Karpas-422 (cell line): ENCODE measurements at regions not wholly inside any gene's neighbourhood (a gene's known extent, or its start where the extent isn't known, plus 50 kb on each side); places are given as distances from the start of the nearest gene placed in this dataset.

Source experiments
- DNase-seq: peaks from one replicate; pipeline ENCODE4 v3.0.0-alpha.2; 2015
- H2AFZ ChIP-seq: fragments of 200-600 bp; sonication (generic); 2 replicates; pipeline ENCODE4 v1.6.1; 2014; ENCODE audit warnings: antibody characterized with exemption, low read length, mixed read lengths
- H3K27ac ChIP-seq: fragments of 200-600 bp; sonication (generic); 2 replicates; pipeline ENCODE4 v1.5.1; 2014; ENCODE audit warnings: mild to moderate bottlenecking, low read length, moderate library complexity
- H3K27me3 ChIP-seq: fragments of 200-600 bp; sonication (generic); 2 replicates; pipeline ENCODE4 v1.6.1; 2014; ENCODE audit warnings: low read length, mixed read lengths
- H3K36me3 ChIP-seq: fragments of 200-600 bp; sonication (generic); 2 replicates; pipeline ENCODE4 v1.6.1; 2014; ENCODE audit warnings: low read length, mixed read lengths; ENCODE audit not compliant: insufficient read depth
- H3K4me1 ChIP-seq: fragments of 200-600 bp; sonication (generic); 2 replicates; pipeline ENCODE4 v1.6.1; 2014; ENCODE audit warnings: mild to moderate bottlenecking, low read length, mixed read lengths
- H3K4me2 ChIP-seq: fragments of 200-600 bp; sonication (generic); 2 replicates; pipeline ENCODE4 v1.6.1; 2014; ENCODE audit warnings: low read length, low read depth, mild to moderate bottlenecking; ENCODE audit not compliant: poor library complexity, severe bottlenecking
- H3K4me3 ChIP-seq: fragments of 200-600 bp; sonication (generic); 2 replicates; pipeline ENCODE4 v1.5.1; 2014; ENCODE audit warnings: mild to moderate bottlenecking, antibody characterized with exemption, low read length, mixed read lengths
- H3K79me2 ChIP-seq: fragments of 200-600 bp; sonication (generic); 2 replicates; pipeline ENCODE4 v1.6.1; 2014; ENCODE audit warnings: mild to moderate bottlenecking, low read length, mixed read lengths
- H3K9ac ChIP-seq: fragments of 200-600 bp; sonication (generic); 2 replicates; pipeline ENCODE4 v1.6.0; 2014; ENCODE audit warnings: low read length
- H3K9me2 ChIP-seq: fragments of 200-600 bp; sonication (generic), shearing (Covaris generic); replicated peaks from 2 replicates; pipeline ENCODE4 v1.6.0; 2014; ENCODE audit warnings: mild to moderate bottlenecking, low read length, moderate library complexity; ENCODE audit not compliant: insufficient read depth
- H3K9me3 ChIP-seq: fragments of 300-700, 200-600 bp; sonication (generic); 2 replicates; pipeline ENCODE4 v1.6.1; 2014; ENCODE audit warnings: low read length, mixed read lengths
- H4K20me1 ChIP-seq: fragments of 200-600 bp; sonication (generic); 2 replicates; pipeline ENCODE4 v1.6.1; 2014; ENCODE audit warnings: mild to moderate bottlenecking, antibody characterized with exemption, low read length, low read depth; ENCODE audit not compliant: insufficient read depth

DNA sequence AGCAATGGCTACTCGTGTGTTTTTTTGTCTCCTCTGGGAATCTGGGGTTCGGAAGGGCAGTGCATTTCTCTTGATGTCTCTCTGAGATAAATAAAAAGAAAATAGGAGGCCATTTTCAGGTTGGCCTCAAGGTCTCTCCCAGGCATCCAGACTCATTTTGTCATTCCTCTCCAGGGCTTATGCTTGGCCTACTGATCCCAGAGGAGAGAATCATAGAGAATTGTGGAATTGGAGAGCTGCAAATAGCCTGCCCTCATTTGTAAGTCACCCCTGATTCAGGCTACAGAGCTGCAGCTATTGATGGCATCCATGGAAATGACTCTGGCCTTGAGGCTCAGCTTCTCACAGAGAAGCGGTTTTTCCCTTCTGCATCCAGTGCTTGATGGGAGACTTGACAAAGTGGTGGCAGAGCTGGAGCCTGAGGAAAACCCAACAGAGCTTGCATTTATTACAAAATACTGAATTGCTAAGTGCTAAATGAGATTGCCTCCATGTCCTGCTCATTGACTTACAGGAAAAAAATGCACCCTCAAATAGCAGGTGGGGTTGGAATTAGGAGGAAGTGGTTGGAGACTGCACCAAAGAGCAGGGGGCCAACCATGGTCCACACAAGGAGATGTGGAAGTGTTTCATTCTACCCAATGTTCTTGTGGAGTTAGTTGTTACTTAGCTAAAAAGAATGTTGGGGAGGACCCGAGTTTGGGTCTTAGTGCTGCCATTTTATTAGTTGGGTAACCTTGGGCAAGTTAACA, 140.4 kb downstream of the S1PR1 start:
- Histone ChIP-seq H3K4me1 (peaks cover 31% of the 10 kb centered on the region), H4K20me1 (no peaks in the 10 kb centered on the region), H3K4me2 (no peak overlapping the region), H3K27ac (no peak overlapping the region), H3K9me2 (no peaks in the 10 kb centered on the region), H3K9me3 (no peaks in the 10 kb centered on the region; the same call in 1 of the 2 replicates), H3K27me3 (no peaks in the 10 kb centered on the region), H3K36me3 (peaks cover 4% of the 10 kb centered on the region; the same call in 1 of the 2 replicates), H3K79me2 (no peaks in the 10 kb centered on the region), H2AFZ (0 out of 2 replicates have a peak overlapping the region, but pooled peaks have one; percentile 4), H3K4me3 (no peak overlapping the region), H3K9ac (no peak overlapping the region)
- DNase-seq, result no peak

DNA sequence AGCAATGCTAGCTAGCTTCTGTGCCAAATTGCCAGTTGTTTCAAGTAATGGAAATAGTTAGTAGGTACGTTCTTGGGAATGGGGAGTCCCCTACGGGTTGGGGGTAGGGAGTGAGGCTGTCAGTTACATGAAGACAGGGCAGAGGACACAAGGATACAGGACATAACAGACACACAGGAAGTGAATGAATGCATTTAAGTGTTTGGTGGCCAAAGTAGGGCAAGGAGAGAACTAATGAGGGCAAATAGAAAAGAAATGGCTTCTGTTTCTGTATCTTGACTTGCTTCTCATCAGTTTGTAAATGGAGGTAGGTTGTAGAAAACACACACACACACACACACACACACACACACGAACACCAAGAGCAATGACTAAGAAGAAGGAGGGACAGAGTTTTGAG, 142.2 kb downstream of the S1PR1 start:
- Histone ChIP-seq H3K36me3 (peaks cover 4% of the 10 kb centered on the region; the same call in 1 of the 2 replicates), H3K9me3 (no peaks in the 10 kb centered on the region; the same call in 1 of the 2 replicates), H3K27ac (peak overlapping the region; percentile 63; the same call in 1 of the 2 replicates), H4K20me1 (no peaks in the 10 kb centered on the region), H3K4me2 (no peak overlapping the region), H3K4me1 (peaks cover 35% of the 10 kb centered on the region), H3K9ac (no peak overlapping the region), H3K9me2 (no peaks in the 10 kb centered on the region), H3K27me3 (no peaks in the 10 kb centered on the region), H3K79me2 (no peaks in the 10 kb centered on the region), H2AFZ (peak overlapping the region; percentile 64; the same call in 1 of the 2 replicates), H3K4me3 (no peak overlapping the region)
- no peak for DNase-seq

DNA sequence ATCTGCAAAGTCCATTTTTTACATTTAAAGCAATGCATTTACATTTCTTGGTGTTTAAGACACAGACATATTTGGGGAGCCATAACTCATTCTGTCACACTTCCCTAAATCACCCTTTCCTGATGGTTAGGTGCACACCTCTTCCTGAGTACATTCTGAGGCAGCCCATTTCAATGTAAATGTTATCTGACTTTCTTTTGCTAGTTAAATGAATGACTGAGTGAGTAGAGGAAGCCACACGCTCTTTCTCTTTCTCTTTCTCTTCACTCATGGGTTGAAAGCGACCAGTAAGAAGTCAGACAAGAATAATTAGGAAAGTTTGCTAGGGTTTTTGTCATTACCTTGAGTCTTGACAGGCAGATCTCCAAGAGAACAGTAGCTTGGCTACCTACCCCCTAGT, 143.1 kb downstream of the S1PR1 start:
- Histone ChIP-seq H3K9me2 (no peaks in the 10 kb centered on the region), H3K36me3 (peaks cover 4% of the 10 kb centered on the region; the same call in 1 of the 2 replicates), H3K4me1 (peaks cover 43% of the 10 kb centered on the region), H4K20me1 (no peaks in the 10 kb centered on the region), H3K4me3 (peak overlapping the region; percentile 13; the same call in 1 of the 2 replicates), H3K79me2 (no peaks in the 10 kb centered on the region), H3K27ac (peak overlapping the region; percentile 63), H3K9ac (peak overlapping the region; percentile 1; the same call in 1 of the 2 replicates), H3K4me2 (peak overlapping the region; percentile 24), H3K9me3 (no peaks in the 10 kb centered on the region; the same call in 1 of the 2 replicates), H3K27me3 (no peaks in the 10 kb centered on the region), H2AFZ (peak overlapping the region; percentile 64)
- DNase-seq, result peak; percentile 67

DNA sequence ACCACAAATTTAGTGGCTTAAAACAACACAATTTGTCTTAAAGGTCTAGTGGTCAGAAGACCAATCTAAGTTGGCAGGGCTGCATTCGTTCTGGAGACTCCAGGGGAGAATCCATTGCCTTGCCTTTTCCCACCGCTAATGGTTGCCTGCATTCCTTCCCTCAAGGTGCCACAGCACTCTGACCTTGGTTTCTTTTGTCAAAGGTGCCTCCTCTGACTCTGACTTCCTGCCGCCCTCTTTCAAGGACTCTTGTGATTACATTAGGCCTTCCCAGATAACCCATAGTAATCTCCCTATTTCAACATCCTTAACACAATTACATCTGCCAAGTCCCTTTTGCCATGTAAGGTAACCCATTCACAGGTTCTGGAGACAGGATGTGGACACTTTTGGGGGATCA, 145.3 kb downstream of the S1PR1 start:
- DNase-seq, result no peak
- no peaks in the 10 kb centered on the region for H3K9me2 ChIP-seq
- no peak overlapping the region for H3K4me3 ChIP-seq
- H3K4me1 ChIP-seq, result peaks cover 51% of the 10 kb centered on the region
- no peaks in the 10 kb centered on the region for H3K27me3 ChIP-seq
- no peaks in the 10 kb centered on the region for H3K79me2 ChIP-seq
- H4K20me1 ChIP-seq, result no peaks in the 10 kb centered on the region
- peaks cover 10% of the 10 kb centered on the region; the same call in 1 of the 2 replicates for H3K36me3 ChIP-seq
- H2AFZ ChIP-seq, result no peak overlapping the region
- no peak overlapping the region for H3K4me2 ChIP-seq
- peak overlapping the region; percentile 3; the same call in 1 of the 2 replicates for H3K27ac ChIP-seq
- peaks cover 4% of the 10 kb centered on the region; the same call in 1 of the 2 replicates for H3K9me3 ChIP-seq
- no peak overlapping the region for H3K9ac ChIP-seq

DNA sequence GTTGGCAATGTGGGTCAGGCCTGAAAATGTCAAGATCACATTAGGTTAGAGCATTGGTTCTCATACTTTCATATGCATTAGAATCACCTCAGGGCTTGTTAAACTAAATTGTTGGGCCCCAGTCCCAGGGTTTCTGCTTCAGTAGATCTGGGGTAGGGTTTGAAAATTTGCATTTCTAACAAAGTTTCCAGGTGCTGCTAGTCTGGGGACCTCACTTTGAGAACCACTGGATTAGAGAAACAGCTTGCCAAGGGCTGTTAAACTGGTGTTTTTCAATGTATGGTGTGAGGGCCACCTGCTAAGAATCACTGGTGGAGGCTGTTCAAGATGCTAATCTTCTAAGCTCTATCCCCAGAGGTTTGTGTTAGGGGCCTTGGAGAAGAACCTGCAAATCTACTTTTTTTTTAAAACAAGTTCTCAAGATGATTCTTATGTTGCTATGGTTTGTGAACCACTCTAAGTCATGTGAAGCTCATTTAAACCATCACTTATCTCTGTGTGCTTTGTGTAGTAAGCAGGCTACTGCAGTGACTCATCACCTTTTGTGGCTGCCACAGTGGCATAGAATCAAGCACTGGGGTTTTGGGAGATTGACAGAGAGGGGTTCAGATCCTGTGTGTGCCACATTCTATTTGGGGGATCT, 152.2 kb downstream of the S1PR1 start:
- H3K27ac ChIP-seq, result peak overlapping the region; percentile 98
- peak overlapping the region; percentile 72 for H3K9ac ChIP-seq
- peaks cover 4% of the 10 kb centered on the region; the same call in 1 of the 2 replicates for H3K9me3 ChIP-seq
- H3K36me3 ChIP-seq, result peaks cover 5% of the 10 kb centered on the region; the same call in 1 of the 2 replicates
- no peaks in the 10 kb centered on the region for H3K27me3 ChIP-seq
- H4K20me1 ChIP-seq, result no peaks in the 10 kb centered on the region
- peak overlapping the region; percentile 63 for H3K4me2 ChIP-seq
- no peaks in the 10 kb centered on the region for H3K9me2 ChIP-seq
- peaks cover 91% of the 10 kb centered on the region for H3K4me1 ChIP-seq
- DNase-seq, result peak; percentile 99
- no peak overlapping the region for H2AFZ ChIP-seq
- no peaks in the 10 kb centered on the region for H3K79me2 ChIP-seq
- H3K4me3 ChIP-seq, result peak overlapping the region; percentile 14; the same call in 1 of the 2 replicates

DNA sequence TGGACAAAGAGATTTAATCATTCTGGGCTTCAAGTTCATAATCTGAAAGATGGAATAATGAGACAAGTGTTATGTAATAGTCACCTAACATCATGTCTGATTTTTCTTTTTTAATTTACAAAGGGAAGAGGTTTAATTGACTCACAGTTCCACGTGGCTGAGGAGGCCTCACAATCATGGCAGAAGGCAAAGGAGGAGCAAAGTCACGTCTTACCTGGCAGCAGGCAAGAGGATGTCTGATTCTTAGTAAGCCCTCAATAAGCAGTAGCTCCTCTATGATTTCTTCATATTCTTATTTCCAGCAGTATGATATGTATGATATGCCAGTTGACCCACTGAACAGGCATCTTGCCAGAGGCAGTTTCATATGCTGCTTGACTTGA, 152.7 kb downstream of the S1PR1 start:
- Histone ChIP-seq H3K4me2 (peak overlapping the region; percentile 46), H3K27ac (peak overlapping the region; percentile 98), H3K9me2 (no peaks in the 10 kb centered on the region), H3K9ac (peak overlapping the region; percentile 72), H2AFZ (no peak overlapping the region), H3K9me3 (peaks cover 4% of the 10 kb centered on the region; the same call in 1 of the 2 replicates), H3K4me3 (peak overlapping the region; percentile 14; the same call in 1 of the 2 replicates), H3K36me3 (peaks cover 5% of the 10 kb centered on the region; the same call in 1 of the 2 replicates), H4K20me1 (no peaks in the 10 kb centered on the region), H3K27me3 (no peaks in the 10 kb centered on the region), H3K4me1 (peaks cover 91% of the 10 kb centered on the region), H3K79me2 (no peaks in the 10 kb centered on the region)
- DNase-seq, result no peak

DNA sequence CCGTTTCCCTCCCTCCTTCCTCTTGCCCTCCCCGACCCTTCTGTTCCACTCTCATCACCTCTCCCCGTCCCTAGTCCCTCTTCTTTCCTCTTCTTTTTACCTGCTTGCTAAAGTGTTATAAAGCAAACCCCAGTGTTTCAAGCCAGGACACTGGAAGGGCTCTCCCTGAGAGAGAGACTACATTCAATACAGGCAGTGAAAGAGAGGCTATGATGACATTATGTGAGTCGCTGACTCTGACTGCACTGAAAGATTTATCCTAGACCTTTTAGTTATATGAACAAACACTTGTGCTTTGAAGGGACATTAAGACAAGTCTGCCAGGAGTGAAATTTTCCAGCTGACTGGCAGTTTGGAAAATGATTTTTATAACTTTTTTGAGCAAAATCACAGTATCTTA, 155.7 kb downstream of the S1PR1 start:
- Histone ChIP-seq H4K20me1 (no peaks in the 10 kb centered on the region), H2AFZ (peak overlapping the region; percentile 17; the same call in 1 of the 2 replicates), H3K27ac (peak overlapping the region; percentile 98), H3K9me3 (no peaks in the 10 kb centered on the region), H3K4me1 (peaks cover 94% of the 10 kb centered on the region), H3K4me3 (no peak overlapping the region), H3K4me2 (no peak overlapping the region), H3K79me2 (no peaks in the 10 kb centered on the region), H3K27me3 (no peaks in the 10 kb centered on the region), H3K9me2 (no peaks in the 10 kb centered on the region), H3K9ac (no peak overlapping the region), H3K36me3 (no peaks in the 10 kb centered on the region)
- DNase-seq, result no peak

DNA sequence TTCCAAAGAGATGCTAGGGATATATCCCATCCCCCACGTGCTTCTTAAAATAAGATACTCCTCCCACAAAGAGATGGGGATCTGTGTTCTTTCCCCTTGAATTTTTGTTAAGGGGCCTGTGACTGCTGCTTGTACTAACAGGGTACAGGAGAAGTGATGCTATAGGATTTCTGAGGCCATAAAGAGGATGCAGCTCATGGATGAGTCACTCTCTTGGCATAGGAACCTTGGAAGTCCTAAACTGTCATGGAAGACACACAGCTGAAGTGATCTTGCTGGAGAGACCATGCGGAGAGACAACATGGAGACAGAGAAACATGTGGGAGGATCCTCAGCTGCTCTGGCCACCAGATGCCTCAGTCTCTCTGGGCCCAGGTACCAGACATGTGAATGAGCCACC, 157.2 kb downstream of the S1PR1 start:
- Histone ChIP-seq H3K27me3 (no peaks in the 10 kb centered on the region), H3K4me2 (no peak overlapping the region), H3K4me3 (no peak overlapping the region), H3K9ac (peak overlapping the region; percentile 10; the same call in 1 of the 2 replicates), H3K79me2 (no peaks in the 10 kb centered on the region), H3K9me3 (no peaks in the 10 kb centered on the region), H3K27ac (peak overlapping the region; percentile 98), H3K4me1 (peaks cover 96% of the 10 kb centered on the region), H4K20me1 (no peaks in the 10 kb centered on the region), H3K36me3 (no peaks in the 10 kb centered on the region), H2AFZ (peak overlapping the region; percentile 47), H3K9me2 (no peaks in the 10 kb centered on the region)
- no peak for DNase-seq
